Prostate gland (tissue), 2 donors: ENCODE measurements at regions not wholly inside any gene's neighbourhood (a gene's known extent, or its start where the extent isn't known, plus 50 kb on each side); places are given as distances from the start of the nearest gene placed in this dataset.

Experiments
- CTCF ChIP-seq, 4 experiments: fragments of 200-600 bp in 2 of 4; fragments of 450-650 bp in 2 of 4; sonication (generic) in 2 of 4; IDR thresholded peaks; 1 replicate in 3 of 4; 2 replicates in 1 of 4; pipeline ENCODE4 v1.5.1; 2016 to 2019; ENCODE audit warnings: antibody characterized with exemption in 4 of 4, mild to moderate bottlenecking in 2 of 4, moderate library complexity in 2 of 4
- POLR2AphosphoS5 ChIP-seq: sonication (generic); formaldehyde crosslinking; IDR thresholded peaks from one replicate; pipeline ENCODE4 v1.6.1; 2017; ENCODE audit warnings: antibody characterized with exemption

GRCh38 chr4:45484740-45485139 lies 639.1 kb downstream of the GABRG1 start:
- TF ChIP-seq CTCF (IDR thresholded peaks at IDR 0.05) = no peak
- TF ChIP-seq POLR2AphosphoS5 = no peak
